OCI-M2 (cell line): ENCODE measurements at regions not wholly inside any gene's neighbourhood (a gene's known extent, or its start where the extent isn't known, plus 50 kb on each side); places are given as distances from the start of the nearest gene placed in this dataset.
"Not testable (repeated sequence)": the region's sequence is repeated elsewhere in the genome, so short reads cannot be mapped to it uniquely, and the experiment has no call there.

ENCODE experiments used
- DNase-seq: peaks from one replicate; lab custom pipeline; 2025; ENCODE audit not compliant: unreplicated experiment; lab: John Stamatoyannopoulos, UW

GRCh38 chr13:78160793-78161192 is 242.2 kb upstream of the EDNRB start:
- no peak for DNase-seq

GRCh38 chr13:78152415-78152814 is 233.8 kb upstream of the EDNRB start:
- DNase-seq: no peak

- DNase-seq: no peak
These were observed 229.3 kb upstream of the EDNRB start for GRCh38 chr13:78147905-78148304.

GRCh38 chr13:78145276-78145675 is 226.6 kb upstream of the EDNRB start:
- DNase-seq: no peak

- DNase-seq: no peak
These were observed 221.1 kb upstream of the EDNRB start for GRCh38 chr13:78139765-78140164.

GRCh38 chr13:78138756-78139155 is 220.1 kb upstream of the EDNRB start:
- DNase-seq: no peak

GRCh38 chr13:78137404-78138142 is 218.9 kb upstream of the EDNRB start:
- peak; percentile 1 for DNase-seq

- no peak for DNase-seq
These were observed 218.3 kb upstream of the EDNRB start for GRCh38 chr13:78136966-78137365.

- DNase-seq: no peak
These were observed 214.9 kb upstream of the EDNRB start for GRCh38 chr13:78133511-78133910.

GRCh38 chr13:78131811-78132210 is 213.2 kb upstream of the EDNRB start:
- DNase-seq: no peak

- DNase-seq: no peak
These were observed 212.7 kb upstream of the EDNRB start for GRCh38 chr13:78131346-78131745.

GRCh38 chr13:78129823-78130222 is 211.2 kb upstream of the EDNRB start:
- no peak for DNase-seq

- DNase-seq: no peak
These were observed 210.7 kb upstream of the EDNRB start for GRCh38 chr13:78129359-78129758.

GRCh38 chr13:78121459-78122348 is 203.1 kb upstream of the EDNRB start:
- no peak for DNase-seq

GRCh38 chr13:78121001-78121400 is 202.4 kb upstream of the EDNRB start:
- no peak for DNase-seq

GRCh38 chr13:78120144-78120543 is 201.5 kb upstream of the EDNRB start:
- DNase-seq: not testable (repeated sequence)

- not testable (repeated sequence) for DNase-seq
These were observed 198.4 kb upstream of the EDNRB start for GRCh38 chr13:78117070-78117469.

- no peak for DNase-seq
These were observed 187.0 kb upstream of the EDNRB start for GRCh38 chr13:78105656-78106055.

- DNase-seq: no peak
These were observed 185.3 kb upstream of the EDNRB start for GRCh38 chr13:78103936-78104335.

GRCh38 chr13:78102741-78103140 is 184.1 kb upstream of the EDNRB start:
- no peak for DNase-seq

GRCh38 chr13:78102121-78102677 is 183.6 kb upstream of the EDNRB start:
- DNase-seq: no peak

- DNase-seq: no peak
These were observed 181.9 kb upstream of the EDNRB start for GRCh38 chr13:78100486-78100885.
